GM19463 (cell line): ENCODE measurements at regions not wholly inside any gene's neighbourhood (a gene's known extent, or its start where the extent isn't known, plus 50 kb on each side); places are given as distances from the start of the nearest gene placed in this dataset.

Source experiments
- ATAC-seq: cut with Tn5 transposase; IDR thresholded peaks from one replicate; pipeline ENCODE4 v1.9.1; 2021; ENCODE audit warnings: mild to moderate bottlenecking, moderate library complexity; ENCODE audit not compliant: unreplicated experiment

DNA sequence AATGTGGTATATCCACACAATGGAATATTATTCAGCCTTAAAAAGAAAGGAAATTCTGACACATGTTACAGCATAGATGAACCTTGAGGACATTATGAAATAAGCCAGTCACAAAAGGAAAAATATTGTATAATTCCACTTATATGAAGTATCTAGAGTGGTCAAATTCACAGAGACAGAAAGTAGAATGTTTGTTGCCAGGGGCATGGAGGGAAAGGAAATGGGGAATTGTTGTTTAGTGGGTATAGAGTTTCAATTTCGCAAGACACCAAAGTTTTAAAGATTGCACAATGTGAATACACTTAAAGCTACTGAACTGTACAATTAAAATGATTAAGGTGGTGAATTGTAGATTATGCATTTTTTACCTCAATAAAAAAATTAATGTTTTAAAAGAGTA, 92.9 kb downstream of the TXNL1 start:
- ATAC-seq = no peak

DNA sequence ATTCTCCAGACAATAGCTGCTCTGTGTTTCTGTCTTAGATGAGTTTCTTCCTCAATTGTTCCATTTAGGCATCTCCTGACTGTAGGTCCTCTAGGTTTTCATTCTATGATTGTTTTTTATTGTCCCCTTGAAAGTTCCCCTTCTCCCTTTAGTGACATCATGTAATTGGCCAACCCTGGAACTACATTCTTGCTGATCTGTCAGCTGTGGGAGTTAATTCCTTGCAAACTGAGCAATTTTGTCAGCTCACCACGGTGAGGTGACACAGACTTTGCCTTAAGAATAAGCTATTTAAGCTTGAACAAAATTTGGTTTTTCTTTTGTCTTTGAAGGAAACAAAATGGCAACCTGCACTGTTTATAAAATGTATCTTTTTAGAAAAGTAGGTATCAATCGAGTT, 95.9 kb downstream of the TXNL1 start:
- no peak for ATAC-seq

DNA sequence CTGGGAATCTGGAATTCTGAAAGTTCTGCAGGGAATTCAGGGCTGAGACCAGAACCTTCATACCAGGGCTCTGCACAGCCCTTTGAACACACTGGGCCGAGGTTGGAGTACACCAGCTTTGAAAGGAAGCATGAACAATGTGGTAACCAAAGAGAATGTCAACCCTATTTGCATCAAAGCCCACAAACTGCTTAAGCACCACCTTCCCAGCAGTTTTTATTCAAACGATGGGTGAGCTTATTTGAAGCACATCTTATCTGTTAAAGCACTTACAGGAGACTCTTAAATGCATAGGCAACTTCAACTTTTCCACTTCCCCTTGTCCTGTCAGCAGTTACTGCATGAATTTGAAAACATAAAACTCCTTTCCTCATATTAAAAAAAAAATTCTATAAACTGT, 96.6 kb downstream of the TXNL1 start:
- ATAC-seq = peak; percentile 48

DNA sequence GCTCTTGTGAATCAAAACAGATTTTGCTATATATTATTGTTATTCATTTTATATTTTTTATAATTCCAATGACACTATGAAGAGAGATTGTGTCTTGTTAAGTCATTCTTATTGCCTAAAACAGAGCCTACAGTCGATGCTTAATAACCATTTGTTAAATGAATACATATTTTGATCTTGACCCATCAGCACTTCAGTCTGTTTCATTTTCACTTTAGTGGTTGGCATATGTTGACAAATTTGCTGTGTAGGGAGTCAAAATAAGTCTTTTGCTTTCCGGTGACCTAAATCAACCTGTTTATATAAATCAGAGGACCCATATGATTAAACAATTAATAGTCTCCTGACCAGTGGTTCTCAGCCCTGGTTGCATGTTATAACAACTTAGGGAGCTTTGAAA, 97.1 kb downstream of the TXNL1 start:
- ATAC-seq = no peak

DNA sequence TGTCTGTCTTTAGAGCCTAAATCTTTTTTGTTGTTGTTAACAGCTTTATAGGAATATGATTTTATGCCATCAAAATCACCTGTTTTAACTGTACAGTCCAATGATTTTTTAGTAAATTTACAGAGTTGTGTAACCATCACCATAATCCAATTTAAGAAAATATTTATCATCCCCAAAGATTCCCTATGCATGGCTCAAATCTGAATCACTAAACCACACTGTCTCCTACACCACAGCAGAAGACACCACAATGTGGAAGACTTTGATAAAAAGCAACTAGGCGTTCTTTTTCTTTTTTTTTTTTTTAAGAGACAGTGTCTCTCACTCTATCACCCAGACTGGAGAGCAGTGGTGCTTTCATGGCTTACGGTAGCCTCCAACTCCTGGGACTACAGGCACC, 99.6 kb downstream of the TXNL1 start:
- ATAC-seq = no peak

DNA sequence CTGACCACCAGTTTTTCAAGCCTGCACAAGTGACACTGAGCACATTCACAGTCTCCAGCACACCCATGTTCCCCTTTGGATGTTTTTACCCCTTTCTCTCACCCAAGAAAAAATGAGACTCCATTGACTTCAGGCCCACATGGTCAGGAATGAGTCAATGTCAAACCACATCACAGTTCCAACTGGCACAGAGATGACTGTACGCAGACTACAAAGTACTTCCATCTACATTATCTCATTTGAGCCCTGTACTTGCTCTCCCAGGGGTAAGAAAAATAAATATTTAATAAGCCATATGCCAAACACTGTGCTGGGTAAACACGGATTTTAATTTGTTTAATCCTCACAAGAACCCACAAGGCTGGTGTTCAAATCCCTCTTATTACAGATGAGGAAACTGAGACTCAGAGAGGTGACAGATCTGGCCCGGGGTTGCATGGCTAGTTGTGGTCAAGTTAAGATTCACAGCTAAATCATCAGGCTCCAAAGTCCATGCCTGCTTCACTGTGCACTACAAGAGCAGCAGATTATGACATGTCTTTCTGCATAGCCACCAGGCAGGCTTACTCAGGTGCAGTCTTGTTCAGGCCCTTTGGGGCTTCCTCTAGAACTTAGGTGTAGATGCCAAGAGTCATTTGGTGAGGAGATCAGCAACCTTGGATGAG, 106.1 kb downstream of the TXNL1 start:
- peak; percentile 91 for ATAC-seq

DNA sequence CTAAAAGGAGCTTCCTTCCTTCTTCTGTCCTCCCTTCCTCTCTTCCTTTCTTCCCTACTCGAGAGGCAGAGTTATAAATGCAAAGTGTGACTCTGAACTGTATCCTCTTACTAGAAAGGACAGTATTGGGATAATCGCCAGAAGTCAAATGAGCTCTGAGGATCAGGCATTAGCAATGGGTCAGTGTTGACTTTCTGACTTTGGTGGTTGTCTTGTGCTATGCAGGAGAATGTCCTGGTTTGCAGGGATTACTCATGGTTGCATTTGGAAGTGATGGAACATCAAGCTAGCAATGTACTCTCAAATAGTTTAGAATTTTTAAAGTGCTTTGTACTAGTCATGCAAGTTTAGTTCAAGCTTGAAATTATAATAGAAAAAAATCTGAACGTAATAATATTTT, 115.6 kb downstream of the TXNL1 start:
- no peak for ATAC-seq

DNA sequence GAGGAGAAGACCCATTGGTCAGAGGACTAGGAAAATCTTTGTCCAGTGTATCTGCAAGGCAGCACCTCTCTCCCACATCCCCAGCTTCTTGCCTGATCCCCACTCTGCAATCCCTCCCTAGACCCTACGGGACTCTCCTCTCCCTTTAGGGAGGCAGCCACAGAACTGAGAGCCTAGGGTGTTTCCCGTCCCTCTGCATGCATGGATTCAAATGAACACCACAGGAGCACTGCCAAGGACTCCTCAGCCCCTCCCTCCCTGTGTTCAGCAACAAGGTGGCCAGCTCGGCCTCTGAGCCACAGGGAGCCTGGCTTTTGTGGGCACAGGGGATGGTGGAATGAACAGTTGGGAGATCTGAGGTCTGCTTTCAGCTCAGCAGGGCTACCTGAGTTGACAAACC, 117.1 kb downstream of the TXNL1 start:
- no peak for ATAC-seq

DNA sequence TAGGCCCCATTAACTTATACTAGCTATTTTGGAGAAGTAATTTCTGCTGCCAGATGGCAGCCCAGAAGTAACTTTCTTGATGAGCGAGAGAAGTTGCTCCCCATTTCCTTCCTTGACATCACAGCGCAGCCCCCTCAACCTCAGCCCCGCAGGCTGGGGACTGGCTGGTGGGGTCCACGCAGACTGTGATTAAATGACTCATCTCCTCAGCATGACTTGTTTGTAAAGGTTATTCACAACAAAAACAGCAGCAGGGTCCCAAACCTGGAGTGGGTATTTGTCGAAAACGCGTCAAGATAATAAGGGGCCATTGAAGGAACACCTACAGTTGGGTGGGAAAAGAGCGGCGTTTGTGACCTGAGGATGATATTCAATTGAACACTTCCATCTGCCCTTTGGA, 120.6 kb downstream of the TXNL1 start:
- ATAC-seq = no peak

DNA sequence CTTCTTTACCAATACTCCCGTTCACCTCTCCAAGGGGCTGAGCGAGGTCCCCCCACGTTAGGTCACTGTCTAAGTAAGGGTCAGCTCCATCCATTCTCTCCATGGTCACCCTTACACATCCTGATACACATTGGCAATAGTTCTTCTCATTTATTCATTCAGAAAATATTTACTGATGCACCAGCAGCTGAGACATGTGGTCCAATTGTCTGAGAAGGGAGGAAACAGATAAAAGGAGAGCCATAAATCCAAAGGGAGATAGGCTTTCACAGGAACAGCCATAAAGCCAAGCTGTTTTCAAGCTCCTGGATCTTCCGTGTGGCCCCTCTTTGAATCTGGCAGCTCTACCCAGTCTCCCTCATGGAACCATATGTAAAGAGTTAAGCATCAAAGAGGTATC, 121.2 kb downstream of the TXNL1 start:
- ATAC-seq = no peak

DNA sequence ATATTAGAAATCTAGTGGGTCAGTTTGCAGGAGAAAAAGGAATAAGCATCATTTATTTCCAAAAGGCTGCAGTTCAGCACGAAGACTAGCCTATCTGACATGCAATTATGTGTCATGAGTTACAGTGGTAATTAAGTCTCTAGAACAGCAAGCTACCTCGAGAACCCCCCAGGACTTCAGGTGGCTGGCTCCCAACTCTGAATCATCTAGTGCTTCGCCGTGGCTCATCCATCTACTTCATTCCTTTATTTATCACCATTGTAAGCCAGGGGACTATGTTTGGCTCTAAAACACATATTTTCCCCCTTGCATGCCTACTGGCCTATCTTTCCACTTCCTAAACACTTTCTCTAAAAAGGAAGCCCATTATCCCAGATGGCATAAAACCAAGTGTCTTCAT, 121.6 kb downstream of the TXNL1 start:
- no peak for ATAC-seq

DNA sequence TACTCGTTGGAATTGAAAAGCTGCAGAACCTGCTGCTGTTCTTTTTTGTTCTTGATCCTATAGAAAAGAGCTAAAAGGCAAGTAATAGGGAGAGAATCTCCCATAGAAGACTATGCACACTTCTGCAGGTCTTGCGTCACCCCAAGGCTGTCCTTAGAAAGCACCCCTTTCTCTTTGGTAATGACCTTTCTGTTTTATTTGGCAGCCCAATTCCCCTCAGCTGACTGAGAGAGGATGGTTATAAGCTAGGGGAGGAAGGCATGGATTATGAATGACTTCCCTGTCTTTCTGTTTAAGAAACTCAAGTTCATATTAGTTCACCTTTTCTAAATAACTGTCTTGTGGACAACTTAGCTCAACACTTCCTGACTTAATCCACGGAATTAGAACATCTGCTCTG, 122.9 kb downstream of the TXNL1 start:
- no peak for ATAC-seq

DNA sequence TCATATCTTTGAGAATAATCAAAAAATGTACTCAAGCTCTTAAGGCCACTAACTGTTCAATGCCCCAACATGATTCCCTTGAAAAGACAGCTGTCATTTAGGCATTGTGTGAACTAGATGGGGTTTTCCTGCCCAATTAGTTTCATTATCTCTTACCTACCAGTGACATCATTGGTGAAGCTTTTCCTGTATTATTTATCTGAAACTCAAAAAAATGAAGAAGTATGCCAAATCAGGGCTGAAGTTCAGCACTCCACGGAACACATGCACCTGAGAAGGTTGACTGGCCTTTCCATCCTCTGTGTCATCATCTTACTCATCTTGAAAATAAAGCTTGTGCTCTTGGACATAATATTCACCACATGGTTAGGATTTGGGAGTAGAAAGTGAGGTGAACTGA, 126.4 kb downstream of the TXNL1 start:
- peak; percentile 79 for ATAC-seq

DNA sequence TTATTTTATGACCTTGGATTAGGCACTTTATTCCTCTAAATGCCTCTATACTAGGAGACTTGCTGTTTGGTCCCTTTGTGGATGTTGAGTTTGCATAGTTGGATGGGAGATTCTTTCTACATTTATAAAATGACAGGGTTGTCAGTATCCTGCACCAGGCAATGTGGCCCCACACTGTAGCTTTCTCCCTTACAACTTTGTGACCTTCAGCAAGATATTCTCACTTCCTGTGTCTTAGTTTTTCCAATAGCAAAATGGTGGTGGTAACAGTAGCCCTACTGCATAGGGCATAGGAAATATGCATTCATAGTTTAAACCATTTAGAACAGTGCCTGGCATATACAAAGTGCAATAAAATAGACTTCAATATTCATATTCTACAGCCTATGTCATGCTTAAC, 128.3 kb downstream of the TXNL1 start:
- no peak for ATAC-seq

DNA sequence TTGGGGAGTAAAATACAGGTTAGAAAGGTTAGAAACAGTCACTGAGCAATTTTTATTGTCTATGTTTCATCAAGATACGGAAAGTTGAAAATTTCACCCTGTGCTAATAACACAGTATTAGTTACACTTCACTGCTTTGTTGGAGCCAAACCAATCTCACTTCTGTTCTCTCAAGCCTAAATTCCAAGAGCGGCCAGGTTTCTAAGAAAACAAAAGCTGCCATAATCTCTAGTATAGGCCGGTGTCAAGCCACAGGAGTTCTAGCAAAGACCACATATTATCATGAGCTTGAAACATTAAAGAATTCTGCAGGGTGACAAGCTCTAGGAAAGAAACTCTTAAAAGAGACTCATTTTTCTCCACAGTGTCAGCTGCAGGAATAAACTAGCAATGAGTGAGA, 128.7 kb downstream of the TXNL1 start:
- ATAC-seq = no peak

DNA sequence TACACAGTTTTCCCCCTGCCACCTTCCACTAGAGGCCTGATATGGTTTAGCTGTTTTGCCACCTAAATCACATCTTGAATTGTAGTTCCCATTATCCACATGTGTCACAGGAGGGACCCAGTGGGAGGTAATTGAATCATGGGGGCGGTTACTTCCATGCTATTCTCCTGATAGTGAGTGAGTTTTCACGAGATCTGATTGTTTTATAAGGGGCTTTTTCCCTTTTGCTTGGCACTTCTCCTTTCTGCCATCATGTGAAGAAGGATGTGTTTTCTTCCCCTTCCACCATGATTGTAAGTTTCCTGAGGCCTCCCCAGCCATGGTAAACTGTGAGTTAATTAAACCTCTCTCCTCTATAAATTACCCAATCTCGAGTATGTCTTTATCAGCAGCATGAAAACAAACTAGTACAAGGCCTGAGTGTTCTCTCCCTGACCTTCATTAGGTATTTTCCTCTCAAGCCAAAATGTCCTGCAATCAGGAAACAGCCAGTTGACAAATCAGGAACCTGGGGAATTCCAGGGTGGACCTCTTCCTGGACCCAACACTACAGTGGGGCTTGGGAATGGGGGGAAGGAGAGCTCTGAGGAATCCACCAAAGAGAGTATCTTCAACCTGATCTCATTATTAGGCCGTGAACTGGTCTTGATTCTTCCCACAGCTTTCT, 129.9 kb downstream of the TXNL1 start:
- ATAC-seq = no peak

DNA sequence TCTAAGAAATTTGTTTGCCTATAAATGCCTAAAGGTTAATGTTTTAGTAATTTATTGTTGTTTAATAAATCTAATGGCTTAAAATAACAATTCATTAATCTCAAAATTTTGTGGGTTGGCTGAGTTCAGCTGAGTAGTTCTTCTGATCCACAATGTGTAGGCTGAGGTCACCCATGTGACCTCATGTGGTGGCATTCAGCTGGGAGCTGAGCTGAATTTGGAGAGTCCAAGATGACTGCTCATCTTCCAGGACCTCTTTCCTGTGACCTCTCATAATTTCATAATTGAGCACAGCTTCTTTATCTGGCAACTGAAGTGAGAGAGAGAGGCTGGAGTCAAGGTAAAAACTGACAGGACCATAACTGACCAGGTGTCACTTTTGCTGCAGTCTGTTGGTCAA, 132.4 kb downstream of the TXNL1 start:
- ATAC-seq = no peak

DNA sequence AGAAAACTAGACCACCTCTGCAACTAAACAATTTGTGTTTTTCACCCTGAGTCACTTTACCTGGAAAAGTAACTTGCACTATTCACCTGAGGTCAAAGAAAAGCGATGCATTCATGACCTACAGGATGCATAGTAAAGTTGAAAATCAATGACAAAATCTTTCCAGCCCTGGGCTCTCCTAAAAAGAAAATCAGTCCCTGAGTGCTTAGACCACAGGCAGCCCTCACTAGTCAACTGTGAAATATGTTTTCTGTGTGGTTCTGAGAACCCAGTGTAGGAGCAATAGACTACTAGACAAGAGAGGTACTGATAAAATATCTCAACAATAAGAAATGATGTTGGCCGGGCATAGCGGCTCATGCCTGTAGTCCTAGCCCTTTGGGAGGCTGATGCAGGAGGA, 133.1 kb downstream of the TXNL1 start:
- ATAC-seq = no peak

DNA sequence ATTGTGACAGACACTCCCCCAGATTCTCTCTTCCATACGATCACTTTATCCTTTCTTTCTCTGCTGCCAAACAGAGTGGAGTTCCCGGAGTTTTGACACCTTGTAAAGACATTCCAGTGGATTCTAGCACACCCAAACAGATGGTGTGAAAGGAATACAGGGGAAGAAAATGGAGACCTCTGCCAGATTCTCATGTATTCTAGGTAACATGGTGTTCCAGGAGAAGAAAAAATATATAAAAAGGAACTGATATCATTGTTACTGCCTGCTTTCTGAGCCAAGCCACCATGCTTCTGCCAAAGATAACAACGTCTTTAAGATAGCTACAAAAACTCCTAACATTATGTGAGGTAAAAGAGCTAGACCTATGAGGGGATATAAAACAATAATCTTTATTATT, 136.5 kb downstream of the TXNL1 start:
- ATAC-seq = no peak

DNA sequence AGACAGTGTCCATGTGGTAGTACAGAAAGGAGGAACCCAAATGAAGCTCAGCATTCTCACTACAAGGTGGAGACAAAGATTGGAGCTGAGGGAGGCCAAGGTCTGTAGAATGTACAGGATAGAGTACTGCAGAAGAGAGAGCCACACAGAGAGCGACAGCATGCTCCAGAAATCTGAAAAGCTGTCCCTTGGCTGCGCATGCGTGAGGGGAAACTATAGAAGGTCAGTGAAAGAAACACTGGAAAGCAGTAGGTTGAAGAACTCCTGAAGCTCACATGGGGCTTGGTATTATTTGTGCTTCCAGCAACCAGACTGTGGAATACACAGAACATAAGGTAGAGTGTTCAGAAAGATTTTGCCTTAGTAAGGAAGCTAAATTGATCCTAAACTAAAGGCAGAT, 142.5 kb downstream of the TXNL1 start:
- no peak for ATAC-seq

DNA sequence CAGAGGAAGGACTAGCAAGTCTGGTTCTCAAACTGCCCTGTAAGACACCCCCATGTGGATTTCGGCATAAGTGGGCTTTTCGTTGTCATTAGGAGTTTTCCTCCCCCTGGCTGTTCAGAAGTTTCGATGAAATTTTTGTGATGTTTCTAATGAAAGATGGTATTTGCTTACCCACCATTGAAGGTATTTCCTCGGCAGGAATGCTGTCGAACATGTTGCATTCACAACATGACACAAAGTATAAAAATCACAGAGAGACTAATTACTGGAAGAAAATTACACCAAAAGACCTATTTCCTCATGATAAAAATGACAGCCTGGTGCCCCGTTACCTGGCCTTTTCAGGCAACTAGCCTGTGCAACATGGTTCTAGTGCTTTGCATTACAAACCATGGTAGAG, 144.9 kb downstream of the TXNL1 start:
- ATAC-seq = no peak

DNA sequence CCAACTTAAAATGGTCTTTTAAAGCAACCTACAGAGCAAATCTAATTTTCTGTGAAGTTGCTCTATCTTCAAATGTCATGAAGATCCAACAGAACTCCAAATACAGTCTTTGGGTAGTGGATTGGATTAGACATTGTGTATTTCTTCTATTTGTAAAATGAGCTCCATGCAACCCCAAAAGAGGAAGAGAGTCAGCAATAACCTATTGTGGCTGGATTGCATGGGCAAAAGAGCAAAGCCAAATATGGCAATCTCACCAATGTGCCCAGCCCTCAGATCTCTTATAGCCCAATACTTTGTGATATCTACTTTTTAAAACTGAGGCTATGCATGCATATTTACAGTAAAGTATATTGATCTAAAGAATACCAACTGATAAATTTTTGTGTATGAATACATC, 146.3 kb downstream of the TXNL1 start:
- ATAC-seq = no peak

DNA sequence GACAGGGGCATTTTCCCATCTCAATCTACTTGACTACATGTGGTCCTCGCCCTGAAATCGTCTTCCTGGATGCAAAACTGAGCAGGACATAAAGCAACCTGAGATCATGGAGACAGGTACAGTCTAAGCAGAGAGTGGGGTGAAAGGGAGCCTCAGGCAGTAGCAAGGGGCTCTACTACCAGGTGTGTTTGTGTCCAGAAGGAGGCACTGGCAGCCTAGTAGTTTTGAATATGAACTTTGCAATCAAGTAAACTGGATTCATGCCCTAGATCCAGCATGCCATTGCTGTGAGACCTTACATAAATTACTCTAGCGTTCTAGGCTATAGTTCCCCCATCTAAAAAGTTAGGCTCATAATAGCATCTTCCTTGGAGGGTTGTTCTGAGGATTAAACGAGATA, 147.4 kb downstream of the TXNL1 start:
- no peak for ATAC-seq
